A172 (cell line): ENCODE measurements at regions not wholly inside any gene's neighbourhood (a gene's known extent, or its start where the extent isn't known, plus 50 kb on each side); places are given as distances from the start of the nearest gene placed in this dataset.

Experiments used
- DNase-seq: peaks from one replicate; pipeline ENCODE4 v3.0.0-alpha.2; 2015; ENCODE audit warnings: low spot score

GRCh38 chr3:25099666-25100065 is 328.4 kb upstream of the RARB start:
- no peak for DNase-seq

- DNase-seq, result no peak
These were observed 324.7 kb upstream of the RARB start for GRCh38 chr3:25103391-25103790.

DNA sequence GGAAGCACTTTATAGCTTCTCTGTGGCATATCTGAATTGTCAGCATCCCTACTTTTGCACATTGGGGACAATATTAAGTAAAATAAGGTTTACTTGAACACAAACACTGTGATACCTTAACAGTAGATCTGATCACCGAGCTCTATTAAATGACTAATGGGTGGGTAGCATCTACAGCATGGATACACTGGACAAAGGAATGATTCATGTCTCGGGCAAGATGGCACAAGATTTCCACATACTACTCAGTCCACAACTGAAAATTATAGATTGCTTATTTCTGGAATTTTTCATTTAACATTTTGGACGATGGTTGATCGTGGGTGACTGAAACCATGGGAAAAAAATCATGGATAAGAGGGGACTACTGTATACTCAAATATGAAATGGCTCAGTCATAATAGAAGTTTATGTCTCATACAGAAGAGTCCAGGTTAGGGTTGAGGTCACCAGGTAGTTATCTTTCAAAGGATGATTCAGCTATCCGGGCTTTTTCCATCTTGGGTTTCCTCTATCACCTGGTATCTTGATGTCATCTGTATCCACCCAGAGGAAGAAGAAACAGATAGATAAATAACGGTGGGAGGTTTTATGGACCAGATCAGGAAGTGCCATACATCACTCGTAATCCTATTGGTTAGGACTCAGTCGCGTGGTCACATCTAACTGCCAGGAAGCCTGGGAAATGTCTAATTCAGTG is 320.0 kb upstream of the RARB start:
- DNase-seq, result no peak

DNA sequence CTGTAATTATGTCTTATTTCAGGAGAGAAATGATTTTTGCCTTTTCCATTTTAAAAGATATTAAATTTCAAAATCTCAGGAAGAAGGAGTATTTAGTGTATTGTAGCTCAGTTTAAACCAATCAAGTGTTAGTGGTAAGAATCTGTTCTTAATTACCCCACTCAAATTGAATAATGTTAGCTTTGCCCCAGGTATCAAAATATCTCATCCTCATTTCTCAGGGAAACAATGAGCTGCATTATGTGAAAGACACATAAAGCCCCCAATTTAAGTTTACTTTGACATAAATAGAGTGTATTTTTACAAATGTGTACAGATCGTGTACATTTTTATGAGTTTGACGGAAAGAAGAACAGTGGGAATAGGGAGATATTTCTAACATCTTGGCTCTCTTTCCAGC is 317.4 kb upstream of the RARB start:
- DNase-seq, result no peak

- DNase-seq, result no peak
These were observed 314.2 kb upstream of the RARB start for GRCh38 chr3:25113891-25114290.

- no peak for DNase-seq
These were observed 313.5 kb upstream of the RARB start for GRCh38 chr3:25114532-25114931.

DNA sequence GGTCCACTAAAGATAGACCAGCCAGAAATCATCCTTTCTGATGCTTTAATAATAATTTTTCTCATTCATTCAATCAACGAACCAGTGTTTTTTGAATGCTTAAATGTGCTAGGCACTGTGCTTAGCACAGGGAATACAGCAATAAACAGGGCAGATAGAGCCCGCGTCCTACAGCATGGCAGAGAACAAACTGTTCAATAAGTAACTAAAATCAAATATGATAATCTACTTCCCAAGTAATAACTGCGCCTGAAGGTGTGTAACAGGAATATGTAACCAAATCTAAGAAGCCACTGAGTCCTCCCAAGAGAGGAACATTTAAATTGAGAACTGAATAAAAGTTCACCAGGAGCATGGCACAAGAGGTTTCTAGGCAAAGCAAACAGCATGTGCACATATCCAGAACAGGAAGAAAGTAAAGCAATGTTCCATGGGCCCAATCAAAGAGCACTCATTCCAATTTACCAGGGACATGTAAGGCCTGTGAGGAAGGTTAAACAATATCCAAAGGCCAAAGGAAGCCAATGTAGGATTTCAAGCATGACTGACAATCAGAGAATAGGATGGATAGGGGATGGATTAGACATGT is 311.0 kb upstream of the RARB start:
- no peak for DNase-seq

DNA sequence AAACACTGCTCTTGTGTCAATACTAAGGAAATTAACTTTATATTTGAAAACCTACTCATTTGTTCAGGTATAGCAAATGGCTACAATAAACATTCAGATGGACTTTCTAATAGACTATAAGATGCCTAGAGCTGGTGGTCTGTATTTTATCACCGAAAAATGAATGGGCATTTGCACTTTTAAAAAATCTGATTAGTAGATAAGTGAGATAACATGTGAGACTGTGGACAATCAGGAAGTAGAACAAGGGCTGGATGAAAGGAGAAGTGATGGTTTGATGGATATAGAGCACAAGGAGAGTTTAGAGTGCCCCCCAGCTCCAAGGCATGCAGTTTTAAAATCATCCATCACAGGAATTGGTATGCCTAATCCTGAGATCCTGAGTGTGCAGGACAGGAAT is 308.4 kb upstream of the RARB start:
- no peak for DNase-seq

DNA sequence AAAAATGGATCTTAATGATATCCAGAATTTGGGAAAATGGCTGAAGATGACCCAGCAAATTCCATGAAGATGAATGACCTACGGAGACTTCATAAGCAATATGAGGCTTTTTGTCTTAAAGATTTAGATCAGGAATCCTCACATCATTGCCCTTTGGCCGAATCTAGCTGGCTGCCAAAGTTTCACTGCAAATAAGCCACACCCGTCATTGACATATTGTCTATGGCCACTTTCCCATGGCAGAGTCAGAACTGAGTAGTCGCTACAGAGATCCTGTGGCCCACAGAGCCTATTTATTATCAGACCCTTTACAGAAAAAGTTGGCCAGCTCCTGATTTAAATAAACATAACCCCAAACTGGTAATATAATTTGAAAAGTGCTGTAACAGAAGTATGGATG is 307.4 kb upstream of the RARB start:
- no peak for DNase-seq

DNA sequence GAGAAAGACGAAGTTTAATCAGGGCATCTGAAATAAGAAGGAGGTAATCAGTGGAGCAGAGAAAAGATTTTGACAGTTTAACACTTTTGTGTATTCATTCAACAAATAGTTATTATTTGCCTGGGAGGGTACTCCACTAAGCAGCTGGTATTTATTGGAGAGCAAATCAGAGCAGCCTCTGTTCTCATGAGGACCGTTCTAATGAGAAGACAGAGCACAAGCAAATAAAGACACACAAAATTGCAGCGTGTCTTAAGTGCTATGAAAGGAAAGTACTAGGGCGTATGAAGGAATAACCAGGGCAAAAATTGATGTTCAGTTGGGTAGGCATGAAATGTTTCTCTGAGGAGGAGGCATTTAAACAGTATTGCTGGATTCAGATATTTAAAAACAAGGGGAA is 302.9 kb upstream of the RARB start:
- no peak for DNase-seq

DNA sequence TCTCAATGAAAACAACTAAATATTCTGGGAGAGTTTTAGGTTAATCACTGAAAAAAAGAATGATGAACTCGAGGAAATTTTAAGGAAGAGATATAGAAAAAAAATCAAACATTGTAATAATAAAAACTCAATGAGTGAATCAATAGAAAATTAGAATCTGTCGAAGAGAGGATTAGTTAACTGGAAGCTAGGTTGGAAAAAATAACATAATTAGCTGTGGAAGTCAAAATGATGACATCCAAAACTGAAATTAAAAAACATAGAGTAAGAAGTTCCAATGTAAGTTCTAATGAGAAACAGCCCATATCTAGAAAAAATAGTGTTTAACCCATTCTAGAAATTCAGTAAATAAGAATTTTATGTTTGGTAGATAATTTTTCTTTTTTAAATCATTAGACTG is 299.3 kb upstream of the RARB start:
- DNase-seq, result no peak

- no peak for DNase-seq
These were observed 297.1 kb upstream of the RARB start for GRCh38 chr3:25130724-25131520.

DNA sequence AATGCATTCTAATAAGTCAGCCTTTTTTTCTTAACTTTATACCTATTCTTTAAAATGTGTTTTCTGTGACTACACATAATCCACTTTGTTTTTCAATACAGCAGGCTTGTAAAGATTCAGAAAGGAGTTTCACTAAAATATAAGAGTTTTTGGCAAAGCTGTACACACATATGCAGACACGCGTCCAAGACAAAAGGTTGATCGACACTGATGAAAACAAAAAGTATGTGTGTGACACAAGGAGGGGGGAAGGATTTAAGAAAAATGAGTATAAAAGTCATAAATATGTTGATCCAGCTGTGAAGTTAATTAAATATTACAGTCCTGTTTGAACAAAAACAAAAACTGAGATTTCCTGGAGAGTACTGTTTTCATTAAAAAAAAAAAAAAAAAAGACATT is 294.5 kb upstream of the RARB start:
- DNase-seq, result no peak

DNA sequence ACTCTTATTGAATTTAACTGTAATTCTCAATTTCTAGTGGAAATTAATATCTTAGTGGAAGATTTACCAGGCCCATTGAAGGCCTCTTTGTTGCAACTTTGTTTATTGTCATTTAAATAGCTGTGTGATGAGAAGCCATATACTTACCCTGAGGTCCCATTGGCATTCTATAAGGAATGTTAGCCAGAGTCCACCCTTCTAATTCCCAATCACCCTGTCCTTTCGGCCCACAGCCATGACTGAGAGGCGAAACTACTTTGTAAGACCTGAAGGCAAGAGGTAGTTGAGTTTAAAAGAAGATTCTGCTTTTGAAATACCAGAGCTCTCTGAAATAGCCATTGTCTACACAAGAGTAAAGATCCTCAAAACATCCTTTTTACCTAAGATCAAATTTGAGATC is 290.5 kb upstream of the RARB start:
- no peak for DNase-seq

- no peak for DNase-seq
These were observed 288.8 kb upstream of the RARB start for GRCh38 chr3:25139267-25139666.

- no peak for DNase-seq
These were observed 285.3 kb upstream of the RARB start for GRCh38 chr3:25142609-25143355.

GRCh38 chr3:25143356-25144025 is 284.6 kb upstream of the RARB start:
- DNase-seq, result no peak

DNA sequence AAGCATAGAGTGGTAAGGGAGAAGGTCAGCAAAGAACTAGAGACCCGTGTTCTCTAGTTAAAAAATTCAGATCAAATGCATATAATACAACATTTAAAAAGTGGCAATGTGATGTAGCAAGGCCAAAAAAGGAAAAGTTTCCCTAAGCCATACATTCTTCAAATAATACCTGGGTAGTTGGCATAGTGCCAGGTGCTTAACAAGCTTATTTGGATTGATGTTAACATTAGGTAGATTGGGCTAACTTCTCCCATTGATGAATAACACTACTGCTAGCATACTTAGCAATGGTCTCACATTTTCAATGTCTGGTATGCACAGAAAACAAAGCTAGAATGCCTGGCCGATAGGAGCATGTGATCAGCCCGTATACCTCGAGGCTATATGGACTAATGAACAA is 283.6 kb upstream of the RARB start:
- no peak for DNase-seq

- DNase-seq, result no peak
These were observed 282.9 kb upstream of the RARB start for GRCh38 chr3:25145176-25145575.

- DNase-seq, result no peak
These were observed 277.9 kb upstream of the RARB start for GRCh38 chr3:25150199-25150598.

DNA sequence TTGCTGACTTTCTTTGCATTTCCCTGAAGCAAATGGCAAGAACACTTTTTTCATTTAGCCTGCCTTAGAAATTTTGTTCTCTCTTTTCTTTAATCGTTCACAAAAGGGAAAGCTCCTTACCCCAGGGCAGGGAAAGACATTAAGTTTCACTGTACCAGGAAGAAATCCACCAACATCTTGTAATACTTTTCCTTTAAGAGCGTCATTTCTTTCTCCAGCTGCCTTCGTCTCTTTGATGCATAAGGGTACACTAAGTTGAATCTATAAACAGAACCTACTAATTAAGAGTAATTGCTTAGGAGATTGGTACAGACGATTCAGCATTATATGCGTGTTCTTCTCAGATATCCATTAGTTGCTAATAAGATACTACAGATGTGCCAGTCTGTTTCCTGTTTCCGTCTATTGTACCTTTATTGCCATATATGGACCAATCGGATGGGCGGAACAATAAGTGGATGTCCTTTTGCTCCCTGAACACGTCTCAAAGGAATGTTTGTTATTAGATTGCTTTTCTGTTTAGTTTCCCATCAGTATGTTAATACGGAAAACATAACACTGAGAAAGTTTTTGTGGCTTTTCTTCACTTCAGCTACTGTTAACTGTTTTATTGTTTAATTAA is 276.7 kb upstream of the RARB start:
- peak; percentile 57 for DNase-seq
